ENCODE measurements at regions not wholly inside any gene's neighbourhood (a gene's known extent, or its start where the extent isn't known, plus 50 kb on each side); places are given as distances from the start of the nearest gene placed in this dataset.

GRCh38 chr6:132244744-132245143, 156.5 kb downstream of the MOXD1 start:
- DNase-seq: no peak

- DNase-seq: no peak
Measured at GRCh38 chr6:132236744-132237143, 164.5 kb downstream of the MOXD1 start.

GRCh38 chr6:132236281-132236680, 165.0 kb downstream of the MOXD1 start:
- no peak for DNase-seq

DNA sequence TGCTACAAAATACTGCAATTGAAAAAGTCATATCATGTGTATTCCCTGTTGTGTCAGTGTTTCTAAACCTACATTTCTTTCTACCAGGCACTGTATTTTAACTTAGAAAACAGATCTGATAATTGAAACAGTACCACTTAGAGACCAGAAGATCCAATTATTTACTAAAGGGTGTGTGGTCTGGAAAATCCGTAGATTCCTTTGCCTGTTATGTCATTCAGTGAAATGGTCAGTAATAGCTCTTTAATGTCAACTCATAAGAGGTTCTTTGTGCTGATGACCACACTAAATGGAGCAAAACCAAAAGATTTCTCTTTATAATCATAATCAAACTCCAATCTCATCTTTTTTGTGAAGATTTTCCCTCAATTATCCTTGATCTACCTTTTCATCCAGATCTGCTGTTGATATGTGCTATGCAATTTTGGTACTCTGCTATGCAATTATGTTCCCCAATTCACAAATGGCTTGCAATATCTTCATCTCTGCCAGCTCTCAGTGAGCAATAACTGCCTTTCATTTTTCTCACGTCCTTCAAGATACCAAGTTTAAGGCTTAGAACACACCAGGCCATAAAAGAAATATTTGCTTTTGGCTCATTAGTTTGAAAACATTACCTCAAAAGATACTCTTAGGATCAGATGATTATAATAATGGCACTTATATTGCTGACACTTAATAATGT, 165.5 kb downstream of the MOXD1 start:
- no peak for DNase-seq

GRCh38 chr6:132234356-132234755, 166.9 kb downstream of the MOXD1 start:
- DNase-seq: no peak

DNA sequence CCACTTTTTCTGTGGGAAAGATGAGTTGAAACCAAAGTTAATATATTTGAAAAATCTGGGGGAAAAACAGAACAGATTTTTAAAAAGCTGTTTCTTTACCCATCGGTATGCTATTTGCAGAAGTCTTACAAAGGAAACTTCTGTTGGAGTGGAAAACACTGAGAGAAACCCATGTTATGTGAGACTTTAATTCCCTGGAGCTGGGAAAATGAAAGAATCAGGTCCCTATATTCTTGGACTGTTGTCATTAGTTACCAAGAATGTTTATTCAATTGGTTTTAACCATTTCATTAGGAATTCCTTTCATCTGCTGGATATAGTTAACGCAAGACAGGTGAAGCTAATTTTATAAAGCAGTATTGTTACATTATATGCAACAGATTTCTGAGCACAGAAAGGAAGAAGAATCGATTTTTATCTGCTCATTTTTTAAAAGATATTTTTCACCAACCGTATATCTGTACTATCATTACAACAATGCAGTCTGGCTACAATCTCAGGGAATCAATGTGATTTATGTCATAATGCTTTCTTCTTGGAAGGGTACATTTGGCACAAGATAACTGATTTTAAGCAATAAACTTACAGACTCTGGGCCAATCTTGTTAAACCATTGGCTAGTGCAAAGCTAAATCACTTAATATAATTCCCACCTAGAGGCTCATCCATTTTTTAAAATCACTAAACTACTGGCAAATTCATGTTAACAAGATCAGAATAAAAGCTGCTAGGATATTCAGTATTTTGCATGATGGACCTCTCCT, 170.0 kb downstream of the MOXD1 start:
- DNase-seq: no peak

GRCh38 chr6:132228894-132229293, 172.4 kb downstream of the MOXD1 start:
- DNase-seq: no peak

DNA sequence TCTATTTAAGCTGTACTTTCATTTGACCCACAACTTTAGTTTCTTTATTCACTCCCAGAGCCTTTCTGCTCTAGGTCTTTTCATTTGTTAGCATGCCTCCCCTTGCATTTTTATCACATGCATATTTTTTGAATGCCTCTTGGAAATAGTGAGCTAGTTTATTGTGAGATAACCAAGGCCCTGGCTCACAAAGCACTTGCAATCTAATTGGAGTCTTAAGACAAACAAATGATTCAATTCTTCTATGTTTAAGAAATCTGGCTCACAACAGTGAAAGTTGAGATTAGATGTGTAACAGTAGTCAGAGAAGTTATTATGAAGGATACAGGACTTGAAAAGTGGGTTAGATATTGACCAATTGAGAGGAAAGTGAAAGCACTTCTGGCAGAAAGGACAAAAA, 173.4 kb downstream of the MOXD1 start:
- no peak for DNase-seq

DNA sequence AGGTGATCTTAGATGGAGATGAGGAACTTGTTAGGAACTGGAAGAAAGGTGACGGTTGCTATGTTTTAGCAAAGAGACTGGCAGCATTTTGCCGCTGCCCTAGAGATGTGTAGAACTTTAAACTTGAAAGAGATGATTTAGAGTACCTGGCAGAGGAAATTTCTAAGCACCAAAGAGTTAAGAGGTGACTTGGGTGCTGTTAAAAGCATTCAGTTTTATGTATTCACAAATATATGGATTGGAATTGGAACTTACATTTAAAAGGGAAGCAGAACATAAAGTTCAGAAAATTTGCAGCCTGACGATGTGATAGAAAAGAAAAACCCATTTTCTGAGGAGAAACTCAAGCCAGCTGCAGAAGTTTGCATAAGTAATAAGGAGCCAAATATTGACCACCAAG, 176.3 kb downstream of the MOXD1 start:
- DNase-seq: no peak

GRCh38 chr6:132220800-132221199, 180.5 kb downstream of the MOXD1 start:
- no peak for DNase-seq

DNA sequence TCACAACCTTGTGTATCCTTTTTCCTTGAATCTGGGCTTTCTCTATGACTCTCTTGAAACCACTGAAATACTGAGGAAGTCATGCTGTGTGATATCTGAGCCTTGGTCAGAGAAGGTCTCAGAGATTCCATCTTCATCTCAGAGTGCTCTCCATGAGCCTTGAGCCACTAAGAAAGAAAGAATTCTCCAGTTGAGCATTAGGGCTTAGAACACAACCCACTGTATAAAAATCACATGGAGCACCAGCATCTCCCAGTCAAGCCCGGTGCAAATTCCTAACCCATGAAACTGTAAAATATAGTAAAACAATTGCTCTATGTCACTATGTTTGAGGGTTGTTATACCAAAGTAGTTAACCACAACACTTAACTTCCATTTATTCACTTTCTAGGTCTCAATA, 181.4 kb downstream of the MOXD1 start:
- no peak for DNase-seq

DNA sequence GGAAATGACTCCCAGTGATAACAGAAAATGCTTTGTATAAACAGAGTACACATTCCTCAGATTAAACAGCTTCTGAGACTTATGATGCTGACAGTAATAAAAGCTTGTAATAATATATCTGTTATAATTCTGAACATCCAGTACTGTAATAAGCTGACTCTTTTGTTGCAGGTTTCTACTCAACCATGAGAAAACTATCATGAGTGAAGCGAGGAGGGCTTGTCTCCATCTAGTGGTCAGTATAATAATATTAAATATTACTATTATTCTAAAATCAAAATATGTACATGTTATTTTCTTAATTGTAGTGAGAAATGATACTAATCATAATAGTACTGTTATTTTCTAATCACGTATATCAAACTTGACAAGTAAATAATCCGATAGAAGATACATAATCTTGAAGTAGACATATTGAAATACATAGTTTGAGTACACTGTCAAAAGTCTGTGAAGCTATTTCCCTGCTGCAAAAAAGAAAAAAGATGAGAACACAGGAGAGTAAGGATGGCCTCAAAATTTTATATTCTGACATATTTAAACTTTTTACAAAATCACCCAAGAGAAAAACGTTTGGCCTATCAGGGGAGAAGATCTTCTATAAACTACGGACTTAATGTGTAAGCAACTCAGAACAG, 183.1 kb downstream of the MOXD1 start:
- peak; percentile 29 for DNase-seq

- no peak for DNase-seq
Measured at GRCh38 chr6:132215805-132216204, 185.5 kb downstream of the MOXD1 start.

GRCh38 chr6:132214716-132215115, 186.6 kb downstream of the MOXD1 start:
- no peak for DNase-seq

DNA sequence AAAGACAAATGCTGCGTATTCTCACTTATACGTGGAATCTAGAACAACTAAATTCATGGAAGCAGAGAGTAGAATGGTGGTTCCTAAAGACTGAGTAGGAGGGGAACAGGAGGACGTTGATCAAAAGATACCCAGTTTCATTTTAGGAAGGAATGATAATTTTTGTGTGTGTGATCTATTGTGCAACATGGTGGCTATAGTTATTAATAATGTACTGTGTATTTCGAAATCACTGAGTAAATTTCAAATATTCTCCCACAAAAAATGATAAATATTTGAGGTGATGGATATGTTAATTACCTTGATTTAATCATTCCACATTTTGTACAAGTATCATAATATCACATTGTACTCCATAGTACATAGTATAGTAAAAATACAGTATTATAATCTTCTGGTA, 187.5 kb downstream of the MOXD1 start:
- DNase-seq: no peak

DNA sequence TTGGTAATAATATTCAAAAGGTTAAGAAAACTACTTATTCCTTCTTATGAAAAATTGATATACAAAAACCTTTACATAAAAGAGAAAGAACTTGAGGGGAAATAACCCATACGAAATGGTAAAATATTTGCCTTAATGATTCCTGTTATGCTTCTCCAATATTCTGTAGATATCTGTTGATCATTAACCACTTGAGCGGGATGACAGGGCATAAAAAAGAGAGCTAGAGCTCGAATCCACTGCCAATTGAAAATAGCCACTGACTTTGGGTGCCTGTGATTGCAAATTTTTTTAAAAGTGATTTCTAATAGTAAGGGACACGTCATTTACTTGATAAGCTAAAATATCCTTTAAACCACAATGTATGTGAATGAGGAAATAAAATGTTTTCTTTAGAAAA, 188.1 kb downstream of the MOXD1 start:
- DNase-seq: no peak

DNA sequence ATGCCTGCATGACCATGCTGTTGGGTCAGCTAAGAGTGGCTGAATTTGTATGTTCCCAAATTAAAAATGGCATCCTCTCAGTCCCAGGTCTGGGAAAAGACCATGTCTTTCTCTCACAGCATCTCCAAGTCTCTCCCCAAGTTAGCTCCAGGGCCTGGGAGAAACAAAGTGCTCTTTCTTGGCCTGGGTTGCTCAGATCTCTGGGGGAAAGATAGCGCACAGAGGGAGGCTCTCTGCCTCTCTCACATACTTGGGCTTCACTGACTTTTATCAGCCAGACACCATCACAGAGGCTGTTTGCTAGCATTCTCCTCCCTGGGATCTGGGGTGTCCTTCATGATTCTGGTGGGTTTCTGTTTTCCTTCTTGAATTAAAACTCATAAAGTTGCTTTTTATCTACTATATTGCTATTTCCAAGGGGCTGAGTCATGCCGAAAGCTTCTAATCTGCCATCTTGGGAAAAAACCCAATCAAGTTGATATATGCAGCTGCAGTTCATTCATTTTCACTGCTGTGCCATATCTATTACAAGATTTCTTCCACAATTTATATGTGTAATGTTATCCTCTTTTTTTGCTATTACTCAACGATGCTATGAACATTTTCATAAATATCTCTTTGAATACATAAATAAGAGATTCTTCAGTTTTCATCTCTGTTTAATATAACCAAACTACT, 190.2 kb downstream of the MOXD1 start:
- DNase-seq: no peak

GRCh38 chr6:132209351-132209750, 191.9 kb downstream of the MOXD1 start:
- DNase-seq: no peak

DNA sequence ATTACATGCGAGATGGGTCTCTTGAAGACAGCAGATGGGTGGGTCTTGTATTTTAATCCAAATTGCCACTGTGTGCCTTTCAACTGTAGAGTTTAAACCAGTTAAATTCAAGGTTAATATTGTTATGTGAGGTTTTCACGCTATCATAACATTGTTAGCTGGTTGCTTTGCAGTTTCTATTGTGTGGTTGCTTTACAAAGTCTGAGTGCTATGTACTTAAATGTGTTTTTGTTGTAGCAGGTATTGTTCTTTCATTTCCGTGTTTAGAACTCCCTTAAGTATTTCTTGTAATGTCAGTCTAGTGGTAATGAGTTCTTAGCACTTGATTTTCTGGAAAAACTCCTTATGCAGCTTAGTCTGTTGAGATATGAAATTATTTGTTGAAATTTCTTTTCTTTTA, 193.3 kb downstream of the MOXD1 start:
- DNase-seq: no peak

DNA sequence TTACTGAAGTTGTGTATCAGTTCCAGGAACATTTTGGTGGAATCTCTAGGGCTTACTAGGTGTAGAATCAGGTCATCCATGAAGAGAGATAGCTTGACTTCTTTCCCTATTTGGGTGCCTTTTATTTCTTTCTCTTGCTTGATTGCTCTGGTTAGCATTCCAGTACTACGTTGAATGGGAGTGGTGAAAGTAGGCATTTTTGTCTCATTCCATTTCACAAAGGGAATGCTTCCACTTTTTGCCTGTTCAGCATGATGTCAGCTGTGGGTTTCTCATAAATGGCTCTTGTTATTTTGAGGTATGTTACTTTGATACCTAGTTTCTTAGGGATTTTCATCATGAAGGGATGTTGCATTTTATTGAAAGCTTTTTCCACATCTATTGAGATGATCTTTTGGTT, 195.3 kb downstream of the MOXD1 start:
- DNase-seq: no peak

DNA sequence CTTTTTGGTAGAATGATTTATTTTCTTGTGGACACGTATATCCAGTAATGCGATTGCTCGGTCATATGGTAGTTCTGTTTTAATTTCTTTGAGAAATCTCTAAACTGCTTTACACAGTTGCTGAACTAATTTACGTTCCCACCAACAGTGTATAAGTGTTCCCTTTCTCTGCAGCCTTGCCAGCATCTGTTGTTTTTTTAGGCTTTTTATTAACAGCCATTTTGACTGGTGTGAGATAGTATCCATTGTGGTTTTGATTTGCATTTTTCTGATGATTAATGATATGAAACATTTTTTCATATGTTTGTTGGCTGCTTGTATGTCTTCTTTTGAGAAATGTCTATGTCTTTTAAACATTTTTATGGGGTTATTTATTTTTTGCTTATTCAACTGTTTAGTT, 196.7 kb downstream of the MOXD1 start:
- no peak for DNase-seq

- DNase-seq: no peak
Measured at GRCh38 chr6:132202574-132202973, 198.7 kb downstream of the MOXD1 start.

DNA sequence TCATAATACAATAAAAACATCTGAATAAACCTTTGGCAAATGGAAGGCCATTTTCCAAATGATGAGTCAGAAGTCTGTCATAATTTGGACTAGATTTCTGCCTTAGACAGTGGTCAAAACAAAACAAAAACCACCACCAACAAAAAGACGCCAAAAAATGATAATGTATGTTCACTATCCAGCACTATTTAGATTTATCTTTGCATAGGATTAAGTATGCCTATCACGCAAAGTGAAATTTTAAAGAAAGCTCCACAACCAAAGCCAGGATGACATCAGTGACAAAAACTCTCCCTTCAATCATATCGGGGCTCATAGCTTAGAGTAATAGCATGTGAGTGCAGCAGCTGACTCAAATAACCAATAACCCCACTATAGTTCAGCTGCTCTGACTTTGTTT, 201.9 kb downstream of the MOXD1 start:
- no peak for DNase-seq

- DNase-seq: no peak
Measured at GRCh38 chr6:132198896-132199295, 202.4 kb downstream of the MOXD1 start.
